NB4 (cell line): ENCODE measurements at regions not wholly inside any gene's neighbourhood (a gene's known extent, or its start where the extent isn't known, plus 50 kb on each side); places are given as distances from the start of the nearest gene placed in this dataset.

Experiments used
- MYC ChIP-seq: IDR thresholded peaks from 2 replicates; pipeline ENCODE4 v1.6.1; 2011; ENCODE audit warnings: low read depth, low read length
- POLR2A ChIP-seq: IDR thresholded peaks from 2 replicates; pipeline ENCODE4 v1.6.1; 2011; ENCODE audit warnings: mild to moderate bottlenecking; ENCODE audit not compliant: insufficient read length; ENCODE audit errors: extremely low read depth
- TF ChIP-seq, protein P1 (sequence below): IDR thresholded peaks from one replicate; pipeline ENCODE4 v1.5.1; 2012; ENCODE audit warnings: low read depth, low read length
- TF ChIP-seq, protein P2 (sequence below): IDR thresholded peaks from 2 replicates; pipeline ENCODE4 v1.6.1; 2011; ENCODE audit warnings: low read depth, low read length

DNA sequence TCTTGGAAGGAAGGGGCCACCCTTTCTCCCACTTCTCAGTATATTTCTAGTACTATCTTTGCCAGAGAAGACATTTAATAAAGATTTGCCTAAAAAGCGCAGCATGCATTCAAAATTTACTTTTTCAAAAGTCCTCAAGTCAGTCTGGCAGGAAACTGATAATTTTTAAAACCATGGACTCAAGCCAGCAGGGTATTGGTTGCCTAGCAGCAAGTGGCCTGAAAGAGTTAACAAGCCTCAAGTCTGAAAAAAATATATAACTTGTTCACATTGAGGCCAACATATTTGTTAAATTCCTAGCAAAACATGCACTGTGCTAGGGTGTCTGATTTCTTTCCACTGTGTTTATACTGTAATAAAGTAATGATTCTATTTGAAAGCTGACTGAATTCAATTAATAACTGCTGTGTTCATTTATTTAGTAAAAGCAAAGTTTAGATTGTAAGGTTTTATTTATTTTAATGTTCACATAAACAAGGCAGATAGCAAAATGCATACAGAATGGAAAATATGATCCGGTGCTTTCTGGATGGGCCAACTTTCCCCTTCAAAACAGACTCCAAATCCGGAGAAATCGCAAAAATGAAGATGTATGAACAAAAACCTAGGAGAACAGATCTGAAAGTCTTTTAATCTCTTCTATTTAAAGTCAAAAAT lies 218.5 kb upstream of the FGF13 start:
- TF ChIP-seq, protein P1, sequence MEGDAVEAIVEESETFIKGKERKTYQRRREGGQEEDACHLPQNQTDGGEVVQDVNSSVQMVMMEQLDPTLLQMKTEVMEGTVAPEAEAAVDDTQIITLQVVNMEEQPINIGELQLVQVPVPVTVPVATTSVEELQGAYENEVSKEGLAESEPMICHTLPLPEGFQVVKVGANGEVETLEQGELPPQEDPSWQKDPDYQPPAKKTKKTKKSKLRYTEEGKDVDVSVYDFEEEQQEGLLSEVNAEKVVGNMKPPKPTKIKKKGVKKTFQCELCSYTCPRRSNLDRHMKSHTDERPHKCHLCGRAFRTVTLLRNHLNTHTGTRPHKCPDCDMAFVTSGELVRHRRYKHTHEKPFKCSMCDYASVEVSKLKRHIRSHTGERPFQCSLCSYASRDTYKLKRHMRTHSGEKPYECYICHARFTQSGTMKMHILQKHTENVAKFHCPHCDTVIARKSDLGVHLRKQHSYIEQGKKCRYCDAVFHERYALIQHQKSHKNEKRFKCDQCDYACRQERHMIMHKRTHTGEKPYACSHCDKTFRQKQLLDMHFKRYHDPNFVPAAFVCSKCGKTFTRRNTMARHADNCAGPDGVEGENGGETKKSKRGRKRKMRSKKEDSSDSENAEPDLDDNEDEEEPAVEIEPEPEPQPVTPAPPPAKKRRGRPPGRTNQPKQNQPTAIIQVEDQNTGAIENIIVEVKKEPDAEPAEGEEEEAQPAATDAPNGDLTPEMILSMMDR = no peak
- TF ChIP-seq POLR2A (no peak), MYC (no peak)
- TF ChIP-seq, protein P2, sequence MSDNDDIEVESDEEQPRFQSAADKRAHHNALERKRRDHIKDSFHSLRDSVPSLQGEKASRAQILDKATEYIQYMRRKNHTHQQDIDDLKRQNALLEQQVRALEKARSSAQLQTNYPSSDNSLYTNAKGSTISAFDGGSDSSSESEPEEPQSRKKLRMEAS = no peak
